ENCODE measurements at regions not wholly inside any gene's neighbourhood (a gene's known extent, or its start where the extent isn't known, plus 50 kb on each side); places are given as distances from the start of the nearest gene placed in this dataset.

- DNase-seq (ENCODE audit: low read depth) = no peak
- no peak for TF ChIP-seq CTCF (IDR thresholded peaks at IDR 0.05; ENCODE audit: insufficient read depth, low read depth, low read length)
- H3K4me3 ChIP-seq (ENCODE audit: low read depth, low read length) = no peak overlapping the region
Measured at GRCh38 chr2:16139663-16140615, 199.6 kb downstream of the MYCN start.

- no peak for DNase-seq (ENCODE audit: low read depth)
- no peak overlapping the region for H3K4me3 ChIP-seq (ENCODE audit: low read depth, low read length)
- TF ChIP-seq CTCF (IDR thresholded peaks at IDR 0.05; ENCODE audit: insufficient read depth, low read depth, low read length) = no peak
Measured at GRCh38 chr2:16138811-16139662, 198.7 kb downstream of the MYCN start.

GRCh38 chr2:16137080-16137755 is 196.9 kb downstream of the MYCN start:
- no peak overlapping the region for H3K4me3 ChIP-seq (ENCODE audit: low read depth, low read length)
- TF ChIP-seq CTCF (IDR thresholded peaks at IDR 0.05; ENCODE audit: insufficient read depth, low read depth, low read length) = no peak
- DNase-seq (ENCODE audit: low read depth) = no peak

GRCh38 chr2:16136461-16137035 is 196.2 kb downstream of the MYCN start:
- no peak for DNase-seq (ENCODE audit: low read depth)
- TF ChIP-seq CTCF (IDR thresholded peaks at IDR 0.05; ENCODE audit: insufficient read depth, low read depth, low read length) = no peak
- H3K4me3 ChIP-seq (ENCODE audit: low read depth, low read length) = no peak overlapping the region

GRCh38 chr2:16135913-16136310 is 195.6 kb downstream of the MYCN start:
- DNase-seq (ENCODE audit: low read depth) = no peak
- no peak for TF ChIP-seq CTCF (IDR thresholded peaks at IDR 0.05; ENCODE audit: insufficient read depth, low read depth, low read length)
- H3K4me3 ChIP-seq (ENCODE audit: low read depth, low read length) = no peak overlapping the region

GRCh38 chr2:16135196-16135912 is 195.0 kb downstream of the MYCN start:
- no peak for DNase-seq (ENCODE audit: low read depth)
- no peak for TF ChIP-seq CTCF (IDR thresholded peaks at IDR 0.05; ENCODE audit: insufficient read depth, low read depth, low read length)
- H3K4me3 ChIP-seq (ENCODE audit: low read depth, low read length) = no peak overlapping the region
